Activated T-cell treated with anti-CD3 and anti-CD28 coated beads for 4 hours (primary cell): ENCODE measurements at regions not wholly inside any gene's neighbourhood (a gene's known extent, or its start where the extent isn't known, plus 50 kb on each side); places are given as distances from the start of the nearest gene placed in this dataset.

ENCODE experiments used
- DNase-seq: peaks from one replicate; pipeline ENCODE4 v3.0.0-alpha.2; 2020

DNA sequence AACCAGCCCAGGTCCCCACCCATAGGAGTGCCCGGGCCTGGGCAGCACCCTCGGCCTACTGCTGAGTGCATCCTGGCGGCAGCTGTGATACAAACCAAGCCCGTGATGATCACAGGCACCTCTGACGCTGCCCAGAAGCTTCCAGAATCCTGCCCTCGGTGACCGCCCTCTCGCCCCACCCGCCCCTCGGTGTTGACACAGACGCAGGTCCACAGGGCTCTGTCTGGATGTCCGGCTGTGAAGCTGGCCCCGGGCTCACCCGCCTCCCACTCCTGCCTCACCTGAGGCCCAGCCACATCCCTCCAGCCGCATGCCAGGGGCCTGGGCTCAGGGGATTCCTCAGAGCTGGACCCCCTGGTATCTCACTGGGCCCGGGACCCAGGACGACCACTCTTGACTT is 191.0 kb downstream of the BRD1 start:
- DNase-seq = no peak

DNA sequence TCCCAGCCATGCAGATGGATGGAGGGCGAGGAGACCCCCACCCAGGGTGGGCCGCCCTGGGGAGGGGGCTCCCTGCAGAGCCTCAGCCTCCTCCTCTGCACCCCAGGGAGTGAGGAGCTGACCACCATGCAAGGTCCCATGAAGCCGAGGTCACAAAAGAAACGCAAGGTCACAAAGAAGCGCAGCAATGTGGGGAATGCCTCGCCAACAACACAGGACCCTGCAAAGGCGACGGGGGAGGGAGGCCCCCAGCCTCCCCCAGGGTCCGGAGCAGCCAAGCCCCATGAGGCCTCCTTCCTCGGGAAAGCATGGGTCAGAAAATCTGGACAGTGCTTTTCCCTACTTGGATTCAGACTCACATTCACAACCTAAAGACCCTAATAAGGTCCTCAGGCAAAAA is 191.5 kb downstream of the BRD1 start:
- DNase-seq = no peak

DNA sequence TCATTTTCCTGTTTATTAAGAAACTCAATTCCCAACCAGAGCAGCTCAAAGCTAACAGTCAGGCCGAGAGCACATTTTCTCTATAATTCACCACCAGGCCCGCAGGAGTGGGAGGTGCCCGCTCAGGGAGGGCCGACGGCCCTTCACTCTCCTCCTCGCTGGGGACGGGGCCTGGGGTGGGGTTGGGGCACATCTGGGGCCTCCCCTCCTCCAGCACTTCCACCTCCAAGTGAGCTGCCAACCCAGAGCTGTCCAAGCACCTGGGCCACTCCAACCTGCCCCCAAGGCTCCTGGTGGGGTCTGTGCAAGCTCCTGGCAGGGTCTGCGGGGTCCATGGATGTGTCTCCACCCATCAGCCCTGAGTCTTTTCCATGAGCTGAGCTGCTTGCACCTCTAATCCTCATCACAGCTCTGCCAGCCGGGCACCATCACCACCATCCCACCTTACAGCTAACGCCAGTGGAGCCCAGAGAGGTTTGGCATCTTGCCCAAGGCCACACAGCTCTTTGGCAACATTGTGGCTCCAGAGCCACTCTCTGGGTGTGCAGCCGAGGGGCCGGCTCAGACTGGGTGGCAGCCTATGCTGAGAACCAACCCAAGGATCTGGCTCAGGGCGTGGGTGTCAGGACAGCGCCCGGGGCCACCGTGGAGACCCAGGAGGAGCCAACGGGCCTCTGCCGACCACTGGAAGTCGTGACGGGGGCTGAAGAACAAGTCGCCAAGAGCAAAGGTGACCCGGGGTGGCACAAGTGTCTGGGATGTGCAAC is 193.5 kb downstream of the BRD1 start:
- DNase-seq = no peak

DNA sequence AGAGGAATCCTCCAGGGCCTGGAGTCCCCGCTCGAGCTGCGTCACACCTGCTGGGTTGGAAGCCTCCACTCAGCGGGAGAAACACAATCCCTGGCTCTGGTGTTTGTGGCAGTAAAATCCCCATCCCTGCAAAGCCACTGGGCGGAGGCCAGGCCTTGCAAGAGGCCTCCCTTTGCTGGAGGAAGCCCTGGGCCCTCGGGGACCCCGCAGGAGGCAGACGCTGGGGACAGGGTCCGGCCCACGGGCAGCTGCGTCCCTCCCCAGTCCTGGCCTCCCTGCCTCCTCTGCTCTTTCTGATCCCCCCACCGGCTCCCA is 194.7 kb downstream of the BRD1 start:
- no peak for DNase-seq

DNA sequence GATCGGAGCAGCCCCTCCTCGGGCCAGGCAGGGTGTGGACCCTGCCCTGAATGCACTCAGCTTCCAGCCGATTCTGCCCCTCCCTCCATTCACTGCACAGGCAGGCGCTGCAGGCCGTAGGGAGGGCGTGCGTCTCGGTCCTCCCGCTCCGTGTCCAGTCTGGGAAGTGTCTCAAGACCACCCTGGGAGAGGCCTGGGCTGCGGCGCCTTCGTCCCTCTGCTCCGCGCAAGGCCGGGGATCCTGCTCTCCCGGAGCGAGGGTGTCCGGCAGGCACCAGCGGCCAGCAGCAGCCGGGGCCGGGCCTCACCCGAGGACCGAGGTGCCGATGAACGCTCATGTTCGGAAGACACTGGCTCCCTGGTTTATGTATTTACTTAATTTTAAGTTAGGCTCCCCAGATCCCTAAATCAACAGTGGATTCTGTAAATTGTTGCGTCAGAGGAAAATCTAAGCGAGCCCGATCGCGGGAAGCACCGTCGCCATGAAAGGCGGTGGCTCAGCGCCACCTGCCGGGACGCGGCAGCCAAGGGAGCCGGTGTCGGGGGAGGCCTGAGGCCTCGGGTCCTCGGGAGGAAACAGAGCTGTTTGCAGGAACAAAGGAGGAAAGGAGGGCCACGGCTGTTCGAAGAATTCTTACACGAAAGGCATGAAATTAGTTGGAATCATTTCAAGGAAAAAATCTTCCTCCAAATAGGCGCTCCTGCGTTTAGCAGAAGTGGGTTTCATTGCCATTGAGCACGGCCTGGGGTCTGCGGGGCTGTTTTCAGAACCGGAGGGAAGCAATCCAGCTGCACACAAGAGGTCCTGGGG is 195.3 kb downstream of the BRD1 start:
- no peak for DNase-seq

DNA sequence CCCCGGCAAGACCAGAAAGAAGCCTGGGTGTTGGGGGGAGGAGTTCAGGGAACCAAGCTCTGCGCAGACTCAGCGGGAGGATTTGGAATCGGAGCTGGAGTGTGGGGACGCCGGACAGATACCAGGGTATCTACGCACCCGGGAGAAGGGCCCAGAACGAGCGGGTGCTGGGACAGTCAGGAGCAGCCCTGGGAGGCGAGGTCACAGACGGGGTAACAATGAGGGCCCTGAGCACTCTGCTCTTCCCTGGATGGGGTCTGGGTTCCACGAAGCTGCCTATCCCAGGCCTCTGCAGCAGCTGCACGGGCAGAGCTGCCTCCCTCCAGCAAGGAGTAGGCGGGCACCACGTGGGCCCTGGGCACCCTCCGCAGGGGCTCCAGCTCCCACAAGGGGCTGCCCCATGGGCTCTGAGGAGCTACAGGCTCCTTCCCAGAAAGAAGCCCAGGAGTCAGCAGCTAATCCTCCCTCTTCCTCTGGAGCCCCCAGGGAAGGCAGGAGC is 197.2 kb downstream of the BRD1 start:
- DNase-seq = no peak

DNA sequence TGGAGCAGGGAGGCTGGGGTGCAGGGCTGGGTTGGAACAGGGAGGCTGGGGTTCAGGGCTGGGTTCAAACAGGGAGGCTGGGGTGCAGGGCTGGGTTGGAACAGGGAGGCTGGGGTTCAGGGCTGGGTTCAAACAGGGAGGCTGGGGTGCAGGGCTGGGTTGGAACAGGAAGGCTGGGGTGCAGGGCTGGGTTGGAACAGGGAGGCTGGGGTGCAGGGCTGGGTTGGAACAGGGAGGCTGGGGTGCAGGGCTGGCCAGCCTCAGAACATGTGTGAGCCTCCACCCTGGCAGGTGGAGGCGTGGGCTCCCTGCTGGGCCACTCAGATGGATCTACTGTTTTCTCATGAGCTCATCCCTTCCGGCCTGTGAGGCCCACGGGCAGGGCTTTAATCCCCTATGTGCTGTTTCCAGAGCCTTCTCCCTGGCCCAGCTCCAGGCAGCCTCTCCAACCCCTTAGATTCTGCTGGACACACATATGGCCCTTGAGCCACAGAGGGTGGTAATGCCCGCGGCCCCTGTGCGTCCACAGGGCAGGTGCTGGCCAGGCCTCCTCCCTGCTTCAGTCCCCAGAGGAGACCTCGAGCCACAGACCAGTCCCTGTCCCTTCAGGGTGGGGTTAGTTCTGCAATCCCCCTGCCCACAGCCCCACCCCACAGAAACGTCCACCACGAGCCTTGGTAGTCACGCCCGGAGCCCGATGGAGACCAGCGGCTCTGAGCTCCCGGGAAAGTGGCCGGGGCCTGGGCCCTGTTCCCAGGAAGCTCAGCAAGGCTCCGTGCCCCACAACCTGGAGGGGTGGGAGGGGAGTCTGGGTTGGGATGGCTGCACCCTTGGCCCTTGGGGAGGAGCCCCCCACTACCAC is 197.9 kb downstream of the BRD1 start:
- DNase-seq = no peak

DNA sequence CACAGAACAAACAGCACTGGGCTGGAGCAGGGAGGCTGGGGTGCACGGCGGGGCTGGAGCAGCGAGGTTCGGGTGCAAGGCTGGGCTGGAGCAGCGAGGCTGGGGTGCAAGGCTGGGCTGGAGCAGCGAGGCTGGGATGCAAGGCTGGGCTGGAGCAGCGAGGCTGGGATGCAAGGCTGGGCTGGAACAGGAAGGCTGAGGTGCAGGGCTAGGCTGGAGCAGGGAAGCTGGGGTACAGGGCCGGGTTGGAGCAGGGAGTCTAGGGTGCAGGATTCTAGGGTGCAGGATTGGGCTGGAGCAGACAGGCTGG is 198.5 kb downstream of the BRD1 start:
- DNase-seq = no peak

DNA sequence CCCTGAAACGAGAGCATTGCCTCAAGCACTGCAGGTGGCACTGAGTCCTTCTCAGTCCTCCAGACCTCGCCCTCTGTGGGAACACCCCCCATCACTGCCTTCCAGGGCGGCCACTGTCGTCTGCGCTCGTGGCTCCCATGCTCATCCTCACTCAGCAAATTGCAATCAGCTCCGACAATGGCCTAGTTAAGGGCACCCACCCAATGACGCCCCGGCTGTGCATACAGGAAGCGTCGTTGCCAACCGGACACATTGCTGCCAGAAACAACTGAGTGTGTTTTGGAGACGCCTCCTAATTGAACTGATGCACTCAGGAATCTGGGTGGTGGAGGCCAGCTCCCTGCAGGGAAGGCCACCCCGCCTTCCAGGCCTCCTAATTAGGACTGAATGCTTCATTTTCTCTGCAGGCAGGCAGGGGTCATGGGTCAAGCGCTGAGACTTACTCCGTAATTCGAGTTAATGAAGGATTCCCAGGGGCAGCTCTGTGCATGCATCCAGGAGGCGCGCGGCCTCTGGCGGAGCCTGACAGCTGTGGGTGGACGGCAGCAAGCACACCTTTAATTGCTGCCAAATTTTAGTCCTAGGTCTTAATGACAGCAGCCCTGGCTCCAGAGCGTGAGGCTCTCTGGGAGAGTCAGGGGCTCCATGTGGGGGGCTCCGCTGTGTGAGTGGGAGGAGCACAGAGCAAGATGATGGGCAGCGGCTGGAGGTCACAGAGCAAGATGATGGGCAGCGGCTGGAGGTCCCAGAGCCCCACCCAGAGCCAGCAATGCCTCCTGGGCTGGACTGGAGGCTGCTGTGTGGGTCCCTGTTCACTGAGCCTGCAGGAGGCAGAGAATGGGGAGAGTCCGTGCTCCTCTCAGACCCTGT is 199.0 kb downstream of the BRD1 start:
- DNase-seq = no peak

DNA sequence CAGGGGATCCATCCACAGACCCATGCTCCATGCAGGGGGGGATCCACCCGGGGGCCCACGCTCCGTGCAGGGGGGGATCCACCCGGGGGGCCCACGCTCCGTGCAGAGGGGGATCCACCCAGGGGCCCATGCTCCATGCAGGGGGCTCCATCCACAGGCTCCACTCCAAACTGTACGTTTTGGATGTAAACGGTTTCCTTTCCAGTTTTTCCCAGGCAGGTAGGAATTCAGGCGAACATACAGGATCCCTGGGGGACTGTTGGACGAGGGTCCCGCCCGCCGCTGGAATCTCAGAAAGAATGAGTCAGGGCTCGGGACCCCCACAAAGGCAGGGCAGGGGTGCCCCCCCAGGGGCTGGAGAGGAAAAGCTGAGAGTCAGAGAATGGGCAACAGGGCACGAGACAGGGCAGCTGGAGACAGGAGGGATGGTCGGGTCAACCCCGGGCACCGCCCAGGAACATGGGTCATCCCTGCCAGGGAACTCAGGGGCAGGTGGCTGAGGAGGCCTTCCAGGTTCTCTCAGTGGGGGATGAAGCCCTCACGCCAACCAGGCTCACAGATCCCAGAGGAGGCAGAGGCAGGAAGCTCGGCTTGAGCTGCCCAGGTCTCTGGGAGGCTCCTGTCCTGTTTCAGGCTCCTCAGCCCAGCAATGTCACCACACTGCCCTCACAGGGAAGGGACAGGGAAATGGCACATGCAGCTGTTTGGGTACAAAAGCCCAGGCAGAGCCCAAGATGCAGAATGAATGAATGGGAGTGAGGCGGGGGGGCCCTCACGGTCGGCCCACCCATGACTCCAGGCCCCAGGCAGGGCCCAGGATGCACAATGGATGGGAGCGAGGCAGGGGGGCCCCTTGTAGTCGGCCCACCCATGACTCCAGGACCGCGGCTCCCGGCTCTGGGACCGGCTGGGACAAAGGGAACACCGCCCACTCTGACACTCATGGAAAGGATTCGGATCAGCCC is 200.2 kb downstream of the BRD1 start:
- DNase-seq = no peak

DNA sequence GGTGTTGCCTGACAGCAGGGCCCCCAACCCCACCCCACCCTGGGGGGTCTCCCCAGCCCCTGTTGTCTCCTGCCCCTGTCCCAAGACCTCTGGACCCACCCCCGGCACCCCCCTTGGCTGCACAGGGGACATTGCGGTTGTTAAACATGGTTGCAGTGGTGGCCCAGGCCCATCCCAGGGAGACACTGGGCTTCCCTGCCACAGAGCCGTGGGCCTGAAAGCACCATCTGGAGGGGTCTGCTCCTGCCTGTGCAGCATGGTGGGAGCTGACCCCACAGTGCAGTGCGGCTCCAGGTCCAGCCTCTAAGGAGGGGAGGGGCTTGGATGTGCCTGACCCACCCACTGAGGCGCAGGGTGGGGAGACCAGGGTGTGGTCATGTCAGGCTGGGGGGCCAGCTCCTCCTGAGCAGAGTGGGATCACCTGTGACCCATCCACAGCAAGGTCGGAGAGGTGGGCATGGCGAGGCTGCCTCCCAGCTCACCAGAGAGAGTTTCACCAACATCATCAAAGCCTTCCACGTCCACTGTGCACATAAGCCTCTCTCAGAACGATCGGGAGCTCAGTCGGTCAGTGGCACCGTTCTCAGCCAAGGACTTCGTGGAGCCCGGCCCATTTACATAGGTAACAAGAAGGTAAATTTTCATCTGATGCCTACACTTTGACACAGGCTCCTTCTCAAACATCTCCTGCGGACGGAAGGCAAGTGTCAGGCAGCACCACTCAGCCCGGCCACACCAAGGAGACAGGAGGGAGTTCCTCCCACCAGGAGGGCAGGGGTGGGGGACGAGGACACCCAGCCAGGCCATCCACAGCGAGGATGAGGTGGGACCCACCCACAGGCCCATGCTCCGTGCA is 201.1 kb downstream of the BRD1 start:
- no peak for DNase-seq

DNA sequence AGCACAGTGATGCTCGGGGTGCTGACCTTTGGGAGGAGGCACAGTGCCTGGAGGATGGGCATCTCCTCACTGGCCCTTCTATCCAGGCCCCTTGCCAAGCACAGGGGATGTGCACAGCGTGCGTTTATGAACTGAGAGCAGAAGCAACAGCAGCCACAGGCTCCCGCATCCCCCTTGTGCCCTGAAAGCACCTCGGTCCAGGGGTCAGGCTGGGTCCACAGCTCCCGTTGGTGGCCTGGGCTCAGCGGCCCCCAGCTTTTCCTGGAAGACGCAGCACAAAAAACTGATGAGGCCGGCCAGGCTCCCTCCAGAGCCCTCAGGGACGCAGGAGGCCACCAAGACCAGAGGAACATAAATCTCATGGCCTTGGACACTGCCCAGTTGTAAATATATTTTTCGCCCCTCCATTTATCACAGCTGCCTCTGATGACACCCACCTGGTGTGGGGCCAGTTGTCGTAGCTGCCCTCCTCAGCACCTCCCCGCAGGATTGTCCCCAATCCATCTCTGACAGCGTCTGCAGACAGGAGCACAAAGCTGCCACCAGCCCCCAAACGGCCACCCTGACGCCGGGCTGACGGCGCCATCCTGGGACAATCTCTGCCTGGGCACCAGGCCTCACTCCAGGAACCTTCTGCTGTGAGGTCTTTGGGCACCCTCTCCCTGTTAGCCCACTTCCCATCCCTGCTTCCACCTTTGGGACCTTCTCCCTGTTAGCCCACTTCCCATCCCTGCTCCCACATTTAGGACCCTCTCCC is 203.1 kb downstream of the BRD1 start:
- DNase-seq = no peak

DNA sequence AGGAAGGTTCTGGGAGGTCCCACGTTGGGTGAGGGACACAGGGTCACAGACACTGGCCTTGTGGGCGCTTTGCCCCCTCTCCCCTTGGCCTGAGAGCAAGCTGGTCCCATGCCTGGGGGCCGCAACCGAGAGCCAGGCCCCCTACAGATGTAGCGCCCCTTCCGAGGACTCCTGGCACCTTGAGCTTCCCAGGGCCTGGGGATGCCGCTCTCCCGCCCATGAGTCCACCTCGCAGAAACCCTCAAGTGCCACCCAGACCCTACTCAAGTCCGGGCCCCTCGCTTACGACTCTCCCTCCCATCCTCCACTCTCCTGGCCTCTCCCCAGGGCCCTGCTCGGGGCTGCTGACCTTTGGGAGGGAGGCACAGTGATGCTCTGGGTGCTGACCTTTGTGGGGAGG is 204.0 kb downstream of the BRD1 start:
- no peak for DNase-seq

DNA sequence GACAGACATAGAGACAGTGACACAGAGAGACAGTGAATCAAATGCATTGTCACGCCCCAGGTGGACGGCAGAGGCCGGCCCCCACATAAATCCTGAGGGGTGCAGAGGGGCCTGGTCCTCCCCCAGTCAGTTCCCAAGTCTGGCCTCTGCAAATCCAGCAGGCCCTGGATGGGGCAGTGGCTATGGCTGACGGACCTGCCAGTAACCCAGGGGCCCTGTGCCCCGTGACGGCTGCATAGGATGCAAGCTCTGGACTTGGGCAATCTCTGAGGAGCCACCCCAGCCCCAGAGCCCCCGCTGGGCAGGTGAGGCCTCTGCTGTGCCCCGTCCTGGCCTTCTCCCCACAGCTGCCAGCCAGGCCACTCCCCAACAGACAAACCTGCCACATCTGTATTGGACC is 204.5 kb downstream of the BRD1 start:
- DNase-seq = no peak

DNA sequence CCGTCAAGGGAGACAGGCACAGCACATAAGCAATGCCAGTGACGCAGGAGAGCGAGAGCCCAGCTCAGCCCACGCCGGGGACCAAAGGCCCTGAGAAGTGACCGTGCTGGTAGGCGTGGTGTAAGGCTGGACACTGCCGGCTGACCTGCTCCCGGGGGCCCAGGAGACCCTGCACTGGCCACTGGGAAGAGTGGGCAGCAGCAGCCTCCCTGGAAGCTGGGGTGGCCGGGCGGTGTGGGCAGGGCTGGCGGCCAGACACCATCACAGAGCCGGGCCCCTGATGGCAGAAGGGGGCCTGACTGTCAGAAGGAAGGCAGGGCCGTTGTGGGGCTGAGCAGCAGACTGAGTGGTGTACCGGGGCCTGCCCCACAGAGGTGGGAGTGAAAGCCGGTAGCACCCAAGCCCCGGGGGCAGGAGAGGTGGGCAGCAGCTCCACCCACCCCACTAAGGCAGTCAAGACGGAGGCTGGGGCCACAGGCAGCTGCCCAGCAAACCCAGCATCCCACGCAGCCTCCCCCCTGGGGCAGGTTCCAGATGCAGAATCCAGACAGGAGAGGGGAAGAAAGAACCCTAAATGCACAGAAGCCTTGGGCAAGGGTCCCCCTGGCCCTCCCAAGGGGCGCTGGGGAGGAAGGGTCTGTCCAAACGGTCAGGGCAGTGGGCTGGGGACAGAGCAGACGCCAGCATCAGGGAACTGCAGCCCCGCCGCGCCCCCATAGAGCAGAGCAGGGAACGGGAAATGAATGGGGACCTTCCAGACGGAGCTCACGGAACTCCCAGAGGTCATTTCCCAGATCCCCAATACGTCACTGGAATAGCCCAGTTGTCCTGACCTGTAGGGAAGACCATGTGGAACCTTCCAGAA is 205.2 kb downstream of the BRD1 start:
- DNase-seq = no peak

DNA sequence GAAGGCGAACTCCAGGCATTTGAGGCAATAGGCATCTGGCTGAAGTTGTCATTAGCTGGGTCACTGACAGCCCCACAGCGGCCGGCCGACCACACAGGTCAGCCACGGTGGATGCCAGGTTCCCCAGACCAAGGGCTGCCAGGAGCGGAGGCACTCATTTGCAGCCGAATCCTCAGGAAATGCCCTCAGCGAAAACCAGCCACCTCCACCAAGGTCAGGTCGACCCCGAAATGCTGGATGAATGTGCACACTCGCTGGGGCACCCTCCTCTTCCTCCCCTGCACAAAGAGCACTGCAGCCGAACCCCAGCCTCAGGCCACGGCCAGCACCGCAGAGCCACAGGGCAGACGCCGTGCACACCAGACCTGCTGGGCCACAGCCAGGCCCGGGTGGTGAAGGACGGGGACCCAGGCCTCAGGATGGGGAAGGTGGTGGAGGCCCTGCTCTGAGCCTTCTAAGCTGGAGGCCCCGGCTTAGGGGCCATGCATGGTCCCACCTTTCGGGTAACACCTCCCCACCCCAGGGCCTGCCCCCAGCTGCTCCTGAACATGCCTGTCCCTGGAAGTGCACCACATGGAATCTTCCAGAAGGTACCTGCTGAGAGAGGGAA is 206.0 kb downstream of the BRD1 start:
- DNase-seq = no peak

DNA sequence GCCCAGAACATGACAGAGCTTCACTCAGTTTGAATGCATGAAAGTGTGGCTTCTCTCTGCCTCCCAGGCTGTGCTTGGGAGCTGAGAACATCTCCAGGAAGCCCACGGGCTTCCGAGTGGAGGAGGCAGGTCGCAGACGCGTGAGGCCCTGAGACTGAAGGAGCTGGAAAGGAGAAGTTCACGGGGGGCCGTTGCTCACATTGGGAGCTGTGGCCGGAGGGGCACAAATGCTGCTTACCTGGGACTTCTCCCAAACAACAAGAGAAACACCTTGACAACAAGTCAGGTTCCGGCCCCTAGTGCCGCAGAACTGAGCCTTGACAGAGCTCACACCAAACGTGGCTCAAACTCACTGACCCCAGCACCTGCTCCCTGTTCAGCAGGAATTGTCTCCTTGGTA is 207.0 kb downstream of the BRD1 start:
- DNase-seq = no peak

DNA sequence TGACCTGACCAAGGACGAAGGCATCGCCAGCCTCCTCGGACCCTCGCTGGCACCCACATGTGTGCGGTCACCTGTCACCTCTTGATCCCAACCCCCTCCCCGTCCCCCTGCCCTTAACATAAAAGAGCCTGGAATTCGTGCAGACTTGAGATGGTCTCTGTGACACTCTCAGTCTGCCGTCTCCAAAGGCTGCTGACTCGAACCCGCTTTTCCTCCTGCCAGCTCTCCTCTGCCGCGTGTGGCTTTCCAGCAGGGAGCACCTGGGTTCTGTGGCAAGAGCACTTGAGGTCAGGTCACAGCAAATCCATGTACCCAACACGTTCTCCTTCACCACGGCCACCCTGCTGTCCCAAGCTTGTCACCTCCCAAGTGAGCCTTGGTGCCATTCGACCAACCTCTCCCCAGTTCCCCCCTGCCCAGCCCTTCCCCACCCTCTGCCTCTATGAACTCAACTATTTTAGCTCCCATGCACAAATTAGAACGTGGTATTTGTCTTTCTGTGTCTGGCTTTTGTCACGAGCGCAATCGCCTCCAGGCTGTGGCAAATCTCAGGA is 207.6 kb downstream of the BRD1 start:
- DNase-seq = no peak
